ENCODE measurements at regions not wholly inside any gene's neighbourhood (a gene's known extent, or its start where the extent isn't known, plus 50 kb on each side); places are given as distances from the start of the nearest gene placed in this dataset.
"Not testable (repeated sequence)": the region's sequence is repeated elsewhere in the genome, so short reads cannot be mapped to it uniquely, and the experiment has no call there.

GRCh38 chr13:102538938-102539337, 57.8 kb upstream of the TPP2 start:
- H3K27ac Mint-ChIP-seq = no peak overlapping the region
- intact Hi-C loops (cut with micrococcal nuclease) = loop anchor here (5.0 kb wide), 1 partner anchor 142 kb away; no protein-coding TSS in a partner anchor
- peaks cover 10% of the 10 kb centered on the region for H3K4me1 Mint-ChIP-seq (ENCODE audit: low read depth)
- no peak overlapping the region for H3K4me3 Mint-ChIP-seq (ENCODE audit: low read depth)
- H3K36me3 Mint-ChIP-seq (ENCODE audit: low read depth) = no peaks in the 10 kb centered on the region
- no peaks in the 10 kb centered on the region for H3K9me3 Mint-ChIP-seq
- no peak for DNase-seq (ENCODE audit: low spot score)
- H3K27me3 Mint-ChIP-seq (ENCODE audit: low read depth) = peaks cover 8% of the 10 kb centered on the region

GRCh38 chr13:102536695-102537485, 59.9 kb upstream of the TPP2 start:
- H3K27me3 Mint-ChIP-seq (ENCODE audit: low read depth) = peaks cover 3% of the 10 kb centered on the region
- DNase-seq (ENCODE audit: low spot score) = no peak
- H3K27ac Mint-ChIP-seq = no peak overlapping the region
- H3K4me1 Mint-ChIP-seq (ENCODE audit: low read depth) = peaks cover 10% of the 10 kb centered on the region
- H3K4me3 Mint-ChIP-seq (ENCODE audit: low read depth) = no peak overlapping the region
- intact Hi-C loops (cut with micrococcal nuclease) = loop anchor here (5.0 kb wide), 1 partner anchor 140 kb away; no protein-coding TSS in a partner anchor
- no peaks in the 10 kb centered on the region for H3K9me3 Mint-ChIP-seq
- H3K36me3 Mint-ChIP-seq (ENCODE audit: low read depth) = no peaks in the 10 kb centered on the region

- intact Hi-C loops (cut with micrococcal nuclease) = loop anchor here (5.0 kb wide), 1 partner anchor 139 kb away; no protein-coding TSS in a partner anchor
- H3K9me3 Mint-ChIP-seq = no peaks in the 10 kb centered on the region
- peaks cover 10% of the 10 kb centered on the region for H3K4me1 Mint-ChIP-seq (ENCODE audit: low read depth)
- no peak overlapping the region for H3K27ac Mint-ChIP-seq
- DNase-seq (ENCODE audit: low spot score) = no peak
- no peaks in the 10 kb centered on the region for H3K36me3 Mint-ChIP-seq (ENCODE audit: low read depth)
- H3K27me3 Mint-ChIP-seq (ENCODE audit: low read depth) = peaks cover 3% of the 10 kb centered on the region
- no peak overlapping the region for H3K4me3 Mint-ChIP-seq (ENCODE audit: low read depth)
Measured at GRCh38 chr13:102536196-102536595, 60.6 kb upstream of the TPP2 start.

- no peak for DNase-seq (ENCODE audit: low spot score)
- Mint-ChIP-seq H3K9me3 (no peaks in the 10 kb centered on the region), H3K4me1 (ENCODE audit: low read depth) (peaks cover 4% of the 10 kb centered on the region), H3K36me3 (ENCODE audit: low read depth) (no peaks in the 10 kb centered on the region), H3K27me3 (ENCODE audit: low read depth) (peaks cover 3% of the 10 kb centered on the region), H3K27ac (no peak overlapping the region), H3K4me3 (ENCODE audit: low read depth) (no peak overlapping the region)
- intact Hi-C loops (cut with micrococcal nuclease) = no loop called here
Measured at GRCh38 chr13:102530751-102531150, 66.0 kb upstream of the TPP2 start.

- H3K27ac Mint-ChIP-seq; H3K36me3 Mint-ChIP-seq (ENCODE audit: low read depth); intact Hi-C loops (cut with micrococcal nuclease); H3K27me3 Mint-ChIP-seq (ENCODE audit: low read depth); H3K9me3 Mint-ChIP-seq; H3K4me1 Mint-ChIP-seq (ENCODE audit: low read depth); DNase-seq (ENCODE audit: low spot score); H3K4me3 Mint-ChIP-seq (ENCODE audit: low read depth): not testable (repeated sequence)
Measured at GRCh38 chr13:102522251-102522650, 74.5 kb upstream of the TPP2 start.

GRCh38 chr13:102517959-102518358, 78.8 kb upstream of the TPP2 start:
- H3K36me3 Mint-ChIP-seq (ENCODE audit: low read depth) = no peaks in the 10 kb centered on the region
- H3K27me3 Mint-ChIP-seq (ENCODE audit: low read depth) = no peaks in the 10 kb centered on the region
- no peak for DNase-seq (ENCODE audit: low spot score)
- intact Hi-C loops (cut with micrococcal nuclease) = no loop called here
- no peak overlapping the region for H3K4me3 Mint-ChIP-seq (ENCODE audit: low read depth)
- no peak overlapping the region for H3K27ac Mint-ChIP-seq
- no peaks in the 10 kb centered on the region for H3K4me1 Mint-ChIP-seq (ENCODE audit: low read depth)
- H3K9me3 Mint-ChIP-seq = no peaks in the 10 kb centered on the region

GRCh38 chr13:102510072-102510471, 86.7 kb upstream of the TPP2 start:
- H3K4me3 Mint-ChIP-seq (ENCODE audit: low read depth) = no peak overlapping the region

GRCh38 chr13:102508411-102508810, 88.4 kb upstream of the TPP2 start:
- Mint-ChIP-seq H3K4me1 (ENCODE audit: low read depth) (no peaks in the 10 kb centered on the region), H3K4me3 (ENCODE audit: low read depth) (no peak overlapping the region), H3K36me3 (ENCODE audit: low read depth) (no peaks in the 10 kb centered on the region), H3K27me3 (ENCODE audit: low read depth) (peaks cover 2% of the 10 kb centered on the region), H3K9me3 (no peaks in the 10 kb centered on the region), H3K27ac (no peak overlapping the region)
- intact Hi-C loops (cut with micrococcal nuclease) = no loop called here
- DNase-seq (ENCODE audit: low spot score) = no peak

More at GRCh38 chr13:102510072-102510471, 86.7 kb upstream of the TPP2 start:
- intact Hi-C loops (cut with micrococcal nuclease) = no loop called here
- Mint-ChIP-seq H3K9me3 (no peaks in the 10 kb centered on the region), H3K27me3 (ENCODE audit: low read depth) (no peaks in the 10 kb centered on the region), H3K27ac (no peak overlapping the region), H3K4me1 (ENCODE audit: low read depth) (no peaks in the 10 kb centered on the region), H3K36me3 (ENCODE audit: low read depth) (no peaks in the 10 kb centered on the region)
- no peak for DNase-seq (ENCODE audit: low spot score)

- intact Hi-C loops (cut with micrococcal nuclease) = no loop called here
- no peak overlapping the region for H3K4me3 Mint-ChIP-seq (ENCODE audit: low read depth)
- H3K9me3 Mint-ChIP-seq = no peaks in the 10 kb centered on the region
- H3K27me3 Mint-ChIP-seq (ENCODE audit: low read depth) = peaks cover 7% of the 10 kb centered on the region
- no peaks in the 10 kb centered on the region for H3K4me1 Mint-ChIP-seq (ENCODE audit: low read depth)
- no peaks in the 10 kb centered on the region for H3K36me3 Mint-ChIP-seq (ENCODE audit: low read depth)
- H3K27ac Mint-ChIP-seq = no peak overlapping the region
- no peak for DNase-seq (ENCODE audit: low spot score)
Measured at GRCh38 chr13:102504002-102504401, 92.8 kb upstream of the TPP2 start.

- H3K36me3 Mint-ChIP-seq (ENCODE audit: low read depth) = no peaks in the 10 kb centered on the region
- H3K4me3 Mint-ChIP-seq (ENCODE audit: low read depth) = no peak overlapping the region
- H3K4me1 Mint-ChIP-seq (ENCODE audit: low read depth) = no peaks in the 10 kb centered on the region
Measured at GRCh38 chr13:102495663-102496062, 93.8 kb upstream of the FGF14 start.

GRCh38 chr13:102487330-102487729, 85.5 kb upstream of the FGF14 start:
- H3K27me3 Mint-ChIP-seq (ENCODE audit: low read depth) = peaks cover 3% of the 10 kb centered on the region
- no peaks in the 10 kb centered on the region for H3K9me3 Mint-ChIP-seq

More at GRCh38 chr13:102495663-102496062, 93.8 kb upstream of the FGF14 start:
- Mint-ChIP-seq H3K27ac (no peak overlapping the region), H3K27me3 (ENCODE audit: low read depth) (peaks cover 14% of the 10 kb centered on the region), H3K9me3 (no peaks in the 10 kb centered on the region)
- intact Hi-C loops (cut with micrococcal nuclease) = no loop called here
- DNase-seq (ENCODE audit: low spot score) = no peak

GRCh38 chr13:102484329-102484728, 82.5 kb upstream of the FGF14 start:
- intact Hi-C loops (cut with micrococcal nuclease) = no loop called here
- H3K4me3 Mint-ChIP-seq (ENCODE audit: low read depth) = no peak overlapping the region
- H3K4me1 Mint-ChIP-seq (ENCODE audit: low read depth) = no peaks in the 10 kb centered on the region
- no peak overlapping the region for H3K27ac Mint-ChIP-seq
- H3K27me3 Mint-ChIP-seq (ENCODE audit: low read depth) = peaks cover 3% of the 10 kb centered on the region
- no peaks in the 10 kb centered on the region for H3K36me3 Mint-ChIP-seq (ENCODE audit: low read depth)
- no peak for DNase-seq (ENCODE audit: low spot score)
- H3K9me3 Mint-ChIP-seq = no peaks in the 10 kb centered on the region

More at GRCh38 chr13:102487330-102487729, 85.5 kb upstream of the FGF14 start:
- H3K27ac Mint-ChIP-seq = no peak overlapping the region
- no peak for DNase-seq (ENCODE audit: low spot score)
- no peaks in the 10 kb centered on the region for H3K36me3 Mint-ChIP-seq (ENCODE audit: low read depth)
- H3K4me1 Mint-ChIP-seq (ENCODE audit: low read depth) = no peaks in the 10 kb centered on the region
- intact Hi-C loops (cut with micrococcal nuclease) = no loop called here
- H3K4me3 Mint-ChIP-seq (ENCODE audit: low read depth) = no peak overlapping the region

- Mint-ChIP-seq H3K4me3 (ENCODE audit: low read depth) (no peak overlapping the region), H3K27me3 (ENCODE audit: low read depth) (peaks cover 10% of the 10 kb centered on the region), H3K36me3 (ENCODE audit: low read depth) (no peaks in the 10 kb centered on the region), H3K9me3 (no peaks in the 10 kb centered on the region), H3K4me1 (ENCODE audit: low read depth) (peaks cover 13% of the 10 kb centered on the region), H3K27ac (no peak overlapping the region)
- DNase-seq (ENCODE audit: low spot score) = no peak
- intact Hi-C loops (cut with micrococcal nuclease) = no loop called here
Measured at GRCh38 chr13:102472650-102473049, 70.8 kb upstream of the FGF14 start.
